Skeletal muscle satellite cell (primary cell): ENCODE measurements at regions not wholly inside any gene's neighbourhood (a gene's known extent, or its start where the extent isn't known, plus 50 kb on each side); places are given as distances from the start of the nearest gene placed in this dataset.
"Not testable (repeated sequence)": the region's sequence is repeated elsewhere in the genome, so short reads cannot be mapped to it uniquely, and the experiment has no call there.

Experiments
- H3K27me3 ChIP-seq: 2 replicates; pipeline ENCODE4 v1.7.0; 2013; ENCODE audit warnings: low read length; ENCODE audit not compliant: control insufficient read depth, insufficient read depth
- H3K36me3 ChIP-seq: 2 replicates; pipeline ENCODE4 v1.7.0; 2013; ENCODE audit warnings: mild to moderate bottlenecking, control low read depth, low read length; ENCODE audit not compliant: insufficient read depth
- H3K4me1 ChIP-seq: 2 replicates; pipeline ENCODE4 v1.7.0; 2013; ENCODE audit warnings: low read length; ENCODE audit not compliant: control insufficient read depth, insufficient read depth
- H3K4me2 ChIP-seq: 2 replicates; pipeline ENCODE4 v1.7.0; 2013; ENCODE audit warnings: mild to moderate bottlenecking, low read length
- H3K4me3 ChIP-seq: 2 replicates; pipeline ENCODE4 v1.7.0; 2013; ENCODE audit warnings: low read length
- H3K9ac ChIP-seq: 2 replicates; pipeline ENCODE4 v1.7.0; 2013; ENCODE audit warnings: mild to moderate bottlenecking, low read depth, low read length, moderate library complexity
- H3K9me3 ChIP-seq: replicated peaks from 2 replicates; pipeline ENCODE4 v1.7.0; 2013; ENCODE audit warnings: mild to moderate bottlenecking, control low read depth, low read length

DNA sequence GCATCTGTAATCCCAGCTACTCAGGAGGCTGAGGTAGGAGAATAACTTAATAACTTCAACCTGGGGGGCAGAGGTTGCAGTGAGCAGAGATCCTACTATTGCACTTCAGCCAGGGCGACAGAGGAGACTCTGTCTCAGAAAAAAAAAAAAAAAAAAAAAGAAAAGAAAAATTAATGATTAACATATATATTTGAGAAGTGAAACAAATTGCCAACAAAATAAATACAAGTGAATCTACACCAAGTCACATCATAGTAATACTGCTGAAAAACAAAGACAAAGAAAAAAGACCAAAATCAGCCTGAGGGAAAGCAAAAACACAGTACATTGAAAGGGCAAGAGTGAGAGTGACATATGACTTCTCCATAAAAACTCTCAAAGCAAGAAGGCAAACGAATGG, 123.7 kb downstream of the CASP12 start:
- no peak overlapping the region for H3K4me3 ChIP-seq
- no peaks in the 10 kb centered on the region for H3K27me3 ChIP-seq
- H3K4me2 ChIP-seq = no peak overlapping the region
- H3K9me3 ChIP-seq = no peaks in the 10 kb centered on the region
- H3K9ac ChIP-seq = no peak overlapping the region
- H3K4me1 ChIP-seq = peaks cover 15% of the 10 kb centered on the region
- no peaks in the 10 kb centered on the region for H3K36me3 ChIP-seq

DNA sequence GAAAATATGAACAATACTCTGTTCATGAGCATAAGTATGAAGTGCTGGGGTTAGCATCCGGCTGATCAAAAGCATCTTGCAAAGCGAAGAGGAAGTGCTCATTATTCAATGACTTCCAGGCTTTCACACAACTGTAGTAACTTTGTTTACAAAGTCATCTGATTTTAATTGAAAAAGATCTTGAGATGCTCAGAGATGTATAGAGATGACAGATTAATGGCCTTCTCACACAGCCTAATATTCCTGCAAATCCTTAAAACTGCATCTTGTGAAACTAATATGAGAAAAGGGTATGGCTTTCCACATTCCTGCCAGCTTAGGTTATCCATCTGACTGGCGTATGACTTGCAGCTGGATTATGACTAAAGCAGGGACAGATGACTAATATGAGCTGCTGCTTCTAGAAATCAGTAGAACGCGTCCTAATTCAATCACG, 125.4 kb downstream of the CASP12 start:
- Histone ChIP-seq H3K4me3 (no peak overlapping the region), H3K4me2 (peak overlapping the region; percentile 63), H3K9me3 (no peaks in the 10 kb centered on the region), H3K4me1 (peaks cover 15% of the 10 kb centered on the region), H3K9ac (no peak overlapping the region), H3K36me3 (no peaks in the 10 kb centered on the region), H3K27me3 (no peaks in the 10 kb centered on the region)

DNA sequence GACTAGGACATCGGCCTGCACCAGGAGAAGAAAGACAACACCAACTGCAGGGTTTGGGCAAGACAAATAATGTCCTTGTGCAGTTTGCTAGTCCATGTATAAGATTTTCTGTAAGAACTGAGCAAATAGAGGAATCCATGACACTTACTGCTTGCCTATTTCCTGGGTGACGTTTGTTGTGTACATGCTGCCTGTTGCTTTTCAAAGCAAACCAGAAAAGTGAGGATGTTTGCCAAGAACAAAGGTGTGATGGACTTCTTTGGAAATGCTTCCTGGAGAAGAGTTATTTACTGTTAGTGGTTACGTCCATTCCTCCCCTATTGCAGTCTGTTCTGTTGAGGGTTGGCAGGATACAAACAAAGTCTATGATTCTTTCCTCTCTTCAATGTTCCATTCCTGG, 126.5 kb downstream of the CASP12 start:
- Histone ChIP-seq H3K4me2 (no peak overlapping the region), H3K9ac (no peak overlapping the region), H3K4me3 (no peak overlapping the region), H3K27me3 (no peaks in the 10 kb centered on the region), H3K36me3 (no peaks in the 10 kb centered on the region), H3K9me3 (no peaks in the 10 kb centered on the region), H3K4me1 (peaks cover 15% of the 10 kb centered on the region)

DNA sequence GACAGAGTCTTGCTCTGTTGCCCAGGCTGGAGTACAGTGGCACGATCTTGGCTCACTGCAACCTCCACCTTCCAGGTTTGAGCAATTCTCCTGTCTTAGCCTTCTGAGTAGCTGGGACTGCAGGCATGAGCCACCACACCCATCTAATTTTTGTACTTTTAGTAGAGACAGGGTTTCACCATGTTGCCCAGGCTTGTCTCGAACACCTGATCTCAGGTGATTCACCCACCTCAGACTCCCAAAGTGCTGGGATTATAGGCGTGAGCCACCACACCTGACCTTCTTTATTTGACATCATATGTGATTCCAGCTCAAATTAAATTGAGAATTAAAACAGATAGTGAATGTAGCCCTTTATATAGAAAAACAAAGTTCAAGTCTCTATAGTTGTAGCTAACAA, 127.2 kb downstream of the CASP12 start:
- H3K4me3 ChIP-seq, H3K27me3 ChIP-seq, H3K9ac ChIP-seq, H3K9me3 ChIP-seq, H3K36me3 ChIP-seq, H3K4me2 ChIP-seq: not testable (repeated sequence)
- peaks cover 15% of the 10 kb centered on the region for H3K4me1 ChIP-seq

DNA sequence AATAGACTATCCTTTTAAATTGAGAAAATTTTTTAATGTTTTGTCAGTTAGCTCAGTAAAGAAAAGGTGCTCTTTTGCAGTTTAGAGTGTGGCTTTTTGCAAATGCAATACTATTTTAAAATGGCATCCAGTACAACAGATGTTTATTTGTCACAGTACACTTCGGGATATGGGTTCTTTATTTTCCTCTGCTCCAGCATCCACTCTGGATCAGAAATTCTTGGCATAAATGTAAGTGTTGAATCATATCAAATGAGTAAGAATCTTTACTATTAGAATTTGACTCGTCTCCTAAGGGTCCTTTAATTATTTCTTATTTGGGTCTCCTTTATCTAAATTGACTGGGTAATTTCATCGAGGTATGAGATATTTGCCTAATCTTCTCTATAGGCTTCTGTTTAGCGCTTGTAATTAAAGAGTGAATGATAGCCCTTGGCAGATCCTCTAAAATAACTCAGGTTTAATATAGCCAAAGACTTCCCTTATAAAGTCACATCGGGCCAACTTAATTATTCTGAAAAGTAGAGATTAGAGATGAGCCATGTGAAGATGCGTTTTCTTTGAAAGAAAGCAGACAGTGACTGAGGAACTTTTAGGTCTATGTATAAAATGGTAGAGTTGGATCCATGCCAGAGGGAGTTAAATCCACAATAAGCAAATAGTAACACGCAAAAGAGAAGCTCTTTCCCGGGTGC, 132.7 kb downstream of the CASP12 start:
- Histone ChIP-seq H3K9me3 (no peaks in the 10 kb centered on the region), H3K4me2 (no peak overlapping the region), H3K4me1 (peaks cover 14% of the 10 kb centered on the region), H3K4me3 (no peak overlapping the region), H3K36me3 (no peaks in the 10 kb centered on the region), H3K9ac (no peak overlapping the region), H3K27me3 (no peaks in the 10 kb centered on the region)

DNA sequence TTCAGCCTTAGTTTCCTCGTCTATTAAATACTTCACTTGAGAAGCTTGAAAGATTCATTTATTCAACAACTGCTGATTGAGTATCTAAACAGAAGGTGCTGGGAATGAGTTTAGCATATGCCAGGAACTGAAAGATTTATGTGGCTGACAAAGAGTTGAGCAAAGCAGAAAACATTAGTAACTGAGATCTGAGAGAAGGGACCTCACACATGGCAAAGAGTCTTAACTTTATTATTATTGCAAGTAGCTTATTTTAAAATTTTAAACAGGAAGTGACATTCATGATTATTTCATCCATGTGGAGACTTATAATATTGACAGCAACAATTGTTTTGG, 133.6 kb downstream of the CASP12 start:
- Histone ChIP-seq H3K27me3 (no peaks in the 10 kb centered on the region), H3K9ac (no peak overlapping the region), H3K36me3 (no peaks in the 10 kb centered on the region), H3K4me3 (no peak overlapping the region), H3K9me3 (no peaks in the 10 kb centered on the region), H3K4me1 (peaks cover 14% of the 10 kb centered on the region), H3K4me2 (no peak overlapping the region)

DNA sequence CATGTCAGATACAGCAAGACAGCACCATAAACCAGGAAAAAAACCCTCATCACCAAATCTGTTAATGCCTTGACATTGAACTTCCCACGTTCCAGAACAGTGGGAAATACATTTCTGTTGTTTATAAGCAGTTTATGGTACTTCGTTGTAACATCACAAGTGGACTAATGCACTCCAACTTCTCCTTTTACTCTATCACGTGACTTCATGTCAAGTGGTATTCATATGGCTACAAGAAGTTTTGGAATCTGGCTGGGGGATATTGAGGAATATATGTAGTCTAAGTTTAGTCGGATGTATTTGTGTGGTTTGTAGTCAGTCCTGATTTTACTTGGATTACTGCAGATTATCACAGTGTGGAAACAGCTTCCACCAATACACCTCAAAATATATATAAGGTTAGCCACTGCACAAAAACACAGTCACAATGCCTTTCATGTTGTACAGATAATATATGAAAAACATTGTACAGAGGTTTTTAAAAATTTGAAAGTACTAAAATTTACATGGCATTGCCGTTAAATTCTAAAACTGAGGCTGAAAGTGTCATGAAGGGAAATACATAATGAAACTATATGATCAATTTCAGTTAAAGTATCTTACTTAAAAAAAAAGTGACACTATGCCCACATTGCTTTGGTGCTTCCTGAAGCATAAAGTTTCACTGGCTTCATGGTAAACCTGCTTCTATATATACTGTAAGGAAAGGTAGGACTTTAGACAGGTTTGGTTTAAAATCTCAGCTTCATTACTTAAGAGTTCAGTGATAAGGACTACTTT, 134.1 kb downstream of the CASP12 start:
- no peak overlapping the region for H3K9ac ChIP-seq
- H3K9me3 ChIP-seq = no peaks in the 10 kb centered on the region
- peaks cover 14% of the 10 kb centered on the region for H3K4me1 ChIP-seq
- no peaks in the 10 kb centered on the region for H3K27me3 ChIP-seq
- no peak overlapping the region for H3K4me2 ChIP-seq
- no peak overlapping the region for H3K4me3 ChIP-seq
- H3K36me3 ChIP-seq = no peaks in the 10 kb centered on the region

DNA sequence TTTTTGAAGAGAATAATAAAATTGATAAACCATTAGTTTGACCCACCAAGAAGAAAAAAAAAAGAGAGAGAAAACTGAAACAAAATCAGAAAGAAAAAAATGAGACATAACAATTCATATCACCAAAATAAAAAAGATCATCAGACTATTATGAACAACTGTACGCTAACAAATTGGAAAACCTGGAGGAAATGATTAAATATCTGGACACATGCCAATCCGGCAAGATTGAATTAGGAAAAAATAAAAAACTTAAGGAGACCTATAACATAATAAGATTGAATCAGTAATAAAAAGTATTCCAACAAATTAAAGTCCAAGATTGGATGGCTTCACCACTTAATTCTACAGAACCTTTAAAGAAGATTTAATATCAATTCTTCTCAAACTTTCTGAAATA, 136.7 kb downstream of the CASP12 start:
- Histone ChIP-seq H3K27me3 (no peaks in the 10 kb centered on the region), H3K9me3 (no peaks in the 10 kb centered on the region), H3K4me3 (no peak overlapping the region), H3K4me1 (peaks cover 14% of the 10 kb centered on the region), H3K4me2 (no peak overlapping the region), H3K36me3 (no peaks in the 10 kb centered on the region), H3K9ac (no peak overlapping the region)

DNA sequence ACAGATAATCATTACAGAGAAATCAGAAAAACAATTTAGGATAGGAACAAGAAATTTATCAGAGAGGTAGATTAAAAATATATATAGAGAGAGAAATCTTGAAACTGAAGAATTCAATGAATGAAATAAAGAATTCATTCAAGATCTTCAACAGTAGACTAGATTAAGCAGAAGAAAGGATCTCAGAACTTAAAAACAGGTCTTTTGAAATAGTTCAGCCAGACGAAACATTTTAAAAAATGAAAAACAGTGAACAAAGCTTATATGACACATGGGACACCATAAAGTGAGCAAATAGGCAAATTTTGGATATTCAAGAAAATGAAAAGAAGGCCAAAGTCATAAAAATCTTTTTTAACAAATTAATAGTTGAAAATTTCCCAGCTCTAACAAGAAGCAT, 138.8 kb downstream of the CASP12 start:
- Histone ChIP-seq H3K4me1 (no peaks in the 10 kb centered on the region), H3K4me3 (no peak overlapping the region), H3K9me3 (no peaks in the 10 kb centered on the region), H3K4me2 (no peak overlapping the region), H3K9ac (no peak overlapping the region), H3K27me3 (no peaks in the 10 kb centered on the region), H3K36me3 (no peaks in the 10 kb centered on the region)

DNA sequence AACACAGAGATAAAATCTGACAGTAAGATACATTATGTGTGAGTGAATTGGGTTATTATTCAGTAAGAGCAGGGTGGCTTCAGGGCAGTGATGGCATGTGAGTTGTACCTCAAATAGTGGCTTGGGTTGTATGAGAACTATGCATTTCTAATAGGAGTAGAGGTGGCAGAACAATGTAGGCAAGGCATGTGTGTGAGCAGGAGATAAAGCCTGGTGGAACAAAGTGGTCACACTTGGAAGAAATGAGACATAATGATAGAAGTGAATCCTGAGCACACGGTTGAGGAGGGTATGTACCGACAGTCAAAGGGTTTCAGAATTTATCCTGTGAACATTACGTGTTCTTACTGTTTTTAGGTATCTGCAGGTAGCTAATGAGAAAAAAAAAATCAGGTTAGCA, 159.3 kb downstream of the CASP12 start:
- H3K4me1 ChIP-seq = no peaks in the 10 kb centered on the region
- H3K4me2 ChIP-seq = no peak overlapping the region
- H3K36me3 ChIP-seq = no peaks in the 10 kb centered on the region
- H3K4me3 ChIP-seq = no peak overlapping the region
- no peaks in the 10 kb centered on the region for H3K9me3 ChIP-seq
- no peak overlapping the region for H3K9ac ChIP-seq
- H3K27me3 ChIP-seq = no peaks in the 10 kb centered on the region

DNA sequence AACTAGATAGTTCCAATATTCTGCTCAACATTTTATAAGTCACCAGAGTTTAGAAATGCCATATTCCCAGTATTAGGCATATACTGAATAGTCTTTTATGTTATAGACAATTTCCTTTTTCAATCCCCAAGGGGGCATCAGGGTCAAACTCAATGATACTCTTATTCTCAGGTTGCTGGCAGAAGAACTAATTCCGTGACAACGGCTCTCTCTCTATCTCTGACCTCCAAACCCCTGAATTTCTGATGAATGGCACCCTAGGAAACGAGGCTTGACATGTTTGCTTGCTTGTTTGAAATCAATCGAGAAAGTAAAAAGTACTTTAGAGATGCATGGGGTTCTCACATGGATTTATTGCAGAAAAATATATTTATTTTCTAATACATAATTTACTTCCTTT, 160.1 kb downstream of the CASP12 start:
- no peaks in the 10 kb centered on the region for H3K27me3 ChIP-seq
- no peaks in the 10 kb centered on the region for H3K4me1 ChIP-seq
- no peak overlapping the region for H3K4me3 ChIP-seq
- no peak overlapping the region for H3K9ac ChIP-seq
- H3K4me2 ChIP-seq = no peak overlapping the region
- no peaks in the 10 kb centered on the region for H3K36me3 ChIP-seq
- no peaks in the 10 kb centered on the region for H3K9me3 ChIP-seq

DNA sequence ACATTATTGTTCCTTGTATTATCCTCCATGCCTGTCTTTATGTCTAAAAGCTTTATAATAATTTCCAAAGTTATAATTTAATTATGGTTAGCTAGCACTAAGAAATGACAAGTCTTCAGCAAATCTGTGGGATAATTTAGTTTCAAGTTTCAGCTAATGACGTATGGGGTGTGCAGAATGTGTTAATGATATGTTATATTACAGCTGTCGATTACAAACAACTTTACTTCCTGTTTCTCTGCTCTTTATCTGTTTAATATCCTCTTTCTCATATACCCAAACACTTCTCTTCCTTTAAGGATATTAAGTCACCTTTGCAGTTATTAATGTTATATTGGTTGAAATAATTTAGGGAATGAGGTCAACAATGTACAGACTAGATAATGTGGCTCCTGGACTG, 161.8 kb downstream of the CASP12 start:
- Histone ChIP-seq H3K9me3 (no peaks in the 10 kb centered on the region), H3K4me1 (no peaks in the 10 kb centered on the region), H3K36me3 (no peaks in the 10 kb centered on the region), H3K4me3 (no peak overlapping the region), H3K9ac (no peak overlapping the region), H3K4me2 (no peak overlapping the region), H3K27me3 (no peaks in the 10 kb centered on the region)
